HepG2 (cell line): ENCODE measurements at regions not wholly inside any gene's neighbourhood (a gene's known extent, or its start where the extent isn't known, plus 50 kb on each side); places are given as distances from the start of the nearest gene placed in this dataset.

ENCODE experiments used
- ATAC-seq: fragments of 200-7000 bp; cut with Tn5 transposase; 3 replicates; pipeline ENCODE4 v1.9.1; 2020; ENCODE audit warnings: mild to moderate bottlenecking, moderate library complexity
- BruUV-seq: library from RNA; stranded (reverse); fragments of 400-500 nt; replicated peaks from 2 replicates; lab custom pipeline; 2021; lab: Mats Ljungman, UMichigan
- CTCF ChIA-PET: fragments of 300-600 bp; formaldehyde crosslinking; extraction: SDS; loops from one replicate; lab custom pipeline; 2021; ENCODE audit warnings: low total read pairs, inconsistent platforms, low intra/inter-chr PET ratio; lab: Yijun Ruan, JAX
- POLR2A ChIA-PET: fragments of 350-600 bp; sonication (Branson Sonifier 250); formaldehyde crosslinking; loops from one replicate; lab custom pipeline; 2020; ENCODE audit warnings: antibody characterized with exemption, inconsistent platforms; lab: Yijun Ruan, JAX
- DNase-seq: peaks from one replicate; pipeline ENCODE4 v3.0.0-alpha.2; 2015; ENCODE audit warnings: low spot score
- FAIRE-seq: peaks from 3 replicates; lab custom pipeline; 2011; peaks lifted over from hg19 to GRCh38; lab: Jason Lieb, UNC
- H2AFZ ChIP-seq: one replicate; pipeline ENCODE4 v1.6.1; 2011; ENCODE audit warnings: low read length, inconsistent platforms
- H3K27ac ChIP-seq: fragments of 300-600 bp; 3 replicates; pipeline ENCODE4 v1.8.0; 2011; ENCODE audit warnings: mixed run types, mild to moderate bottlenecking, mixed read lengths, low read length, inconsistent platforms; ENCODE audit not compliant: insufficient read depth; ENCODE audit errors: extremely low read length
- H3K27me3 ChIP-seq, 2 experiments: fragments of 200-600 bp in 1 of 2; 2 replicates in 1 of 2; 3 replicates in 1 of 2; pipeline versions ENCODE4 v1.6.0 to v1.8.0; 2011; ENCODE audit warnings: low read length in 2 of 2, mild to moderate bottlenecking in 2 of 2, moderate library complexity in 2 of 2, inconsistent platforms in 1 of 2; ENCODE audit not compliant: insufficient read depth in 2 of 2, control insufficient read depth in 1 of 2
- H3K36me3 ChIP-seq, 2 experiments: fragments of 200-600 bp in 1 of 2; replicated peaks in 1 of 2; 2 replicates in 1 of 2; 3 replicates in 1 of 2; pipeline versions ENCODE4 v1.5.1 to v1.8.0; 2011; ENCODE audit warnings: low read length in 2 of 2, inconsistent platforms in 1 of 2; ENCODE audit not compliant: insufficient read depth in 2 of 2, control insufficient read depth in 1 of 2
- H3K4me1 ChIP-seq: 2 replicates; pipeline ENCODE4 v1.5.1; 2012; ENCODE audit warnings: low read length, inconsistent platforms; ENCODE audit not compliant: insufficient read depth
- H3K4me2 ChIP-seq: 2 replicates; pipeline ENCODE4 v1.6.0; 2011; ENCODE audit warnings: low read depth, low read length, inconsistent platforms
- H3K4me3 ChIP-seq, 3 experiments: fragments of 200-600 bp in 1 of 3; sonication (generic), shearing (Covaris generic) in 1 of 3; replicated peaks in 1 of 3; 2 replicates each; pipeline ENCODE4 v1.5.1; 2011 to 2016; ENCODE audit warnings: low read length in 3 of 3, inconsistent platforms in 2 of 3, low read depth in 2 of 3, mild to moderate bottlenecking in 2 of 3, control low read depth in 1 of 3, mixed read lengths in 1 of 3; ENCODE audit not compliant: insufficient read depth in 1 of 3
- H3K79me2 ChIP-seq: one replicate; pipeline ENCODE4 v1.6.1; 2011; ENCODE audit warnings: low read length, inconsistent platforms; ENCODE audit not compliant: insufficient read depth
- H3K9ac ChIP-seq: 2 replicates; pipeline ENCODE4 v1.6.0; 2011; ENCODE audit warnings: mild to moderate bottlenecking, low read depth, low read length, inconsistent platforms; ENCODE audit not compliant: insufficient read depth
- H3K9me3 ChIP-seq: 2 replicates; pipeline ENCODE4 v1.5.1; 2012; ENCODE audit warnings: mild to moderate bottlenecking, low read length
- H4K20me1 ChIP-seq: 2 replicates; pipeline ENCODE4 v1.6.0; 2011; ENCODE audit warnings: inconsistent platforms, mild to moderate bottlenecking, low read length, moderate library complexity; ENCODE audit not compliant: insufficient read depth
- EP300 ChIP-seq, 3 experiments: sonication (generic) in 1 of 3; formaldehyde crosslinking in 1 of 3; IDR thresholded peaks; 2 replicates each; pipeline versions ENCODE4 v1.5.1 to v1.6.1; 2011 to 2020; ENCODE audit warnings: low read depth in 2 of 3, low read length in 2 of 3, borderline replicate concordance in 1 of 3, improper control_type of control experiment in 1 of 3, mild to moderate bottlenecking in 1 of 3, missing genetic modification reagents in 1 of 3, moderate library complexity in 1 of 3
- HHEX ChIP-seq: IDR thresholded peaks from 2 replicates; pipeline ENCODE4 v1.6.1; 2016; ENCODE audit warnings: control low read depth
- SATB2 ChIP-seq: sonication (generic); formaldehyde crosslinking; IDR thresholded peaks from 2 replicates; pipeline ENCODE4 v1.5.0; 2020; ENCODE audit warnings: missing genetic modification reagents
- SOX5 ChIP-seq: IDR thresholded peaks from 2 replicates; pipeline ENCODE4 v1.6.1; 2016; ENCODE audit warnings: borderline replicate concordance
- TAF15 ChIP-seq: fragments of 200-400 bp; formaldehyde crosslinking; IDR thresholded peaks from one replicate; pipeline ENCODE4 v1.6.1; 2018; ENCODE audit warnings: mild to moderate bottlenecking, low read depth, low read length; ENCODE audit not compliant: poor library complexity, severe bottlenecking
- TCF7L2 ChIP-seq: IDR thresholded peaks from 2 replicates; pipeline ENCODE4 v1.6.1; 2011; ENCODE audit warnings: mild to moderate bottlenecking, low read depth, low read length, moderate library complexity
- TFE3 ChIP-seq: IDR thresholded peaks from 2 replicates; pipeline ENCODE4 v1.6.1; 2016
- ZNF512 ChIP-seq: sonication (generic); formaldehyde crosslinking; IDR thresholded peaks from 2 replicates; pipeline ENCODE4 v1.4.0; 2020; ENCODE audit warnings: mild to moderate bottlenecking, missing genetic modification reagents
- in situ Hi-C: cut with HindIII; loops from 2 replicates; pipeline ENCODE4 v1.10.0; 2017; ENCODE audit warnings: low pct_unique_long_range_greater_than_20kb; ENCODE audit not compliant: extremely low pct_ligation_motif_present
- intact Hi-C: fragments of 100-400 bp; cut with micrococcal nuclease; formaldehyde crosslinking; loops from one replicate; pipeline ENCODE4 v1.10.0; 2022; ENCODE audit not compliant: unreplicated experiment

DNA sequence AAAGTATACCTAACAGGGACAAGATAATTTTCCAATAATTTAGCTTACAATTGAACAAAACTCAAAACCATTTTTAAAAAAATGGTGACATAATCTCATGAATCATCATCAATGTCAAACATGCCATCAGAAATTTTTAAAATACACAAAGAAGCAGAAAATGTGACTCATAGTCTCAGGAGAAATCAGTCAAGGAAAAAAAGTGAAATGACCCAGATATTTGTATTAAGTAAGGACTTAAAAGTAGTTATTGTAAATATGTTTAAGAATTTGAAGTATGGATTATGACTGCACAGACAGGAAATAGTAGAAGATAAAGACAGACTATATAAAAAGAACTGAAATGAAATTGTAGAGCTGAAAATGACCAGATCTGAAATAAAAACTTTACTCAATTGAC, 473.9 kb upstream of the SYT4 start:
- ChIA-PET CTCF (no interaction called here), POLR2A (no interaction called here)
- Histone ChIP-seq H4K20me1 (no peaks in the 10 kb centered on the region), H3K36me3 (no peaks in the 10 kb centered on the region), H3K4me2 (no peak overlapping the region), H3K27me3 (no peaks in the 10 kb centered on the region), H3K27ac (no peak overlapping the region), H3K79me2 (no peaks in the 10 kb centered on the region), H3K9me3 (peaks cover 62% of the 10 kb centered on the region), H3K4me3 (no peak overlapping the region), H3K9ac (no peak overlapping the region), H2AFZ (no peak overlapping the region), H3K4me1 (no peaks in the 10 kb centered on the region)
- ATAC-seq (no peak), FAIRE-seq (no peak), DNase-seq (no peak)
- intact Hi-C loops (no loop called here), in situ Hi-C loops (no loop called here)
- no TSS peak for BruUV-seq
- TF ChIP-seq TCF7L2 (no peak), TAF15 (no peak), SATB2 (CRISPR knock-in tag) (no peak), EP300 (IDR thresholded peaks at IDR 0.05; ENCODE audit: low read depth in 2 of 2, low read length in 2 of 2) (no peak), EP300 (CRISPR knock-in tag; IDR thresholded peaks at IDR 0.05; ENCODE audit: borderline replicate concordance) (no peak), TFE3 (CRISPR knock-in tag) (no peak), SOX5 (no peak), ZNF512 (CRISPR knock-in tag) (no peak), HHEX (CRISPR knock-in tag) (no peak)
